Colonic mucosa (tissue), 4 donors: ENCODE measurements at regions not wholly inside any gene's neighbourhood (a gene's known extent, or its start where the extent isn't known, plus 50 kb on each side); places are given as distances from the start of the nearest gene placed in this dataset.

Experiments used
- DNase-seq: peaks from one replicate; pipeline ENCODE4 v3.0.0-alpha.2; 2020
- H3K27ac ChIP-seq: fragments of 200-600 bp; one replicate; pipeline ENCODE4 v1.8.0; 2021
- H3K27me3 ChIP-seq: fragments of 200-600 bp; one replicate; pipeline ENCODE4 v1.8.0; 2021
- H3K36me3 ChIP-seq: fragments of 200-600 bp; one replicate; pipeline ENCODE4 v1.8.0; 2021
- H3K4me1 ChIP-seq: fragments of 200-600 bp; one replicate; pipeline ENCODE4 v1.8.0; 2021; ENCODE audit warnings: mild to moderate bottlenecking
- H3K4me3 ChIP-seq: fragments of 200-600 bp; one replicate; pipeline ENCODE4 v1.8.0; 2021
- H3K9ac ChIP-seq, 2 donors: one replicate each; pipeline ENCODE4 v1.7.0; 2013; ENCODE audit warnings: control low read depth in 2 of 2, low read depth in 2 of 2, low read length in 2 of 2
- H3K9me3 ChIP-seq: fragments of 200-600 bp; one replicate; pipeline ENCODE4 v1.8.0; 2021
- intact Hi-C: fragments of 100-400 bp; cut with DNase I; formaldehyde crosslinking; loops from one replicate; pipeline ENCODE4 v1.14.1; 2022
- TF ChIP-seq, protein P1 (sequence below): fragments of 200-600 bp; IDR thresholded peaks from one replicate; pipeline ENCODE4 v1.8.0; 2022; ENCODE audit warnings: antibody characterized with exemption, mild to moderate bottlenecking
- donor health status: healthy.
- donor health status: DM: no; HTN: no; CAD: no.
- donor health status: DM: no; HTN: no; CAD: no.

DNA sequence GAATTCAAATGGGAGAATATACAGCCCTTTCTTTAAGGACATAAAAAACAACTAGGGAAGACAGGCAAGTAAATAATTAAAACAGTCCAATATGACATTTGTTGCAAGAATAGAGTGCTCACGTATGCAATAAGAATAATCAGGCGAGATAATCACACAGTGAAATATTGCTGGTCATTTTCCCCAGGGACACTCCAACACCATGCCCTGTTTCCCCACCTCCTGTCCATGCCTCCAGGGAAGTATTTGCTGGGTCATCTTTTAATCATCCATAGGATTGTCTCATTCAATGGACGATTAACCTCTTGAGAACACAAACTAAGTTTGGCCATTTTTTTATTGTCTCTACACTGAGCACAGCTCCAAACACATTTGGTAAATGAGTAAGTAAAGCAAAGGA, 472.9 kb downstream of the C6orf118 start:
- no peaks in the 10 kb centered on the region for H3K4me1 ChIP-seq
- no peak overlapping the region for H3K27ac ChIP-seq
- H3K4me3 ChIP-seq: no peak overlapping the region
- TF ChIP-seq, protein P1, sequence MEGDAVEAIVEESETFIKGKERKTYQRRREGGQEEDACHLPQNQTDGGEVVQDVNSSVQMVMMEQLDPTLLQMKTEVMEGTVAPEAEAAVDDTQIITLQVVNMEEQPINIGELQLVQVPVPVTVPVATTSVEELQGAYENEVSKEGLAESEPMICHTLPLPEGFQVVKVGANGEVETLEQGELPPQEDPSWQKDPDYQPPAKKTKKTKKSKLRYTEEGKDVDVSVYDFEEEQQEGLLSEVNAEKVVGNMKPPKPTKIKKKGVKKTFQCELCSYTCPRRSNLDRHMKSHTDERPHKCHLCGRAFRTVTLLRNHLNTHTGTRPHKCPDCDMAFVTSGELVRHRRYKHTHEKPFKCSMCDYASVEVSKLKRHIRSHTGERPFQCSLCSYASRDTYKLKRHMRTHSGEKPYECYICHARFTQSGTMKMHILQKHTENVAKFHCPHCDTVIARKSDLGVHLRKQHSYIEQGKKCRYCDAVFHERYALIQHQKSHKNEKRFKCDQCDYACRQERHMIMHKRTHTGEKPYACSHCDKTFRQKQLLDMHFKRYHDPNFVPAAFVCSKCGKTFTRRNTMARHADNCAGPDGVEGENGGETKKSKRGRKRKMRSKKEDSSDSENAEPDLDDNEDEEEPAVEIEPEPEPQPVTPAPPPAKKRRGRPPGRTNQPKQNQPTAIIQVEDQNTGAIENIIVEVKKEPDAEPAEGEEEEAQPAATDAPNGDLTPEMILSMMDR: no peak
- no peaks in the 10 kb centered on the region for H3K9me3 ChIP-seq
- intact Hi-C loops: no loop called here
- no peak overlapping the region for H3K9ac ChIP-seq
- DNase-seq: no peak
- H3K27me3 ChIP-seq: no peaks in the 10 kb centered on the region
- H3K36me3 ChIP-seq: no peaks in the 10 kb centered on the region

DNA sequence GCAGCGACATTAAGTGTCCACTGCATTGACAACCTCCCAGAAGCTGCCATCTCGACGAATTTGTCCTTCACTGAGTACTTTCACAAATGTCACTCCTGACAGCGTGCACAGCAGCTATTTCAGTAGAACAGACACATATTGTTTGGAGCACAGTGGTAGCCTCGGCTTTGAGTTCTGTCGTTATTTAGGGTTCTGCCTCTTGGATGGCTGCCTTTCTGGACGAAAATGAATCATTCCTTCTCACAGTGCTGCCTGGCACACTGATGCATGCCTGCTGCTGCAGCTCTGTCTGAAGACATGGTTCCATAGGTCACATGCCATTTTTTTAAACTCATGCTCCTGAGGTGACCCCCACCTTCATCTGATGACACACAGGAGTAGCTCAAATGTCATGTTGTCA, 477.0 kb downstream of the C6orf118 start:
- H3K4me3 ChIP-seq: no peak overlapping the region
- H3K9ac ChIP-seq: no peak overlapping the region
- no peak overlapping the region for H3K27ac ChIP-seq
- DNase-seq: no peak
- H3K36me3 ChIP-seq: no peaks in the 10 kb centered on the region
- H3K27me3 ChIP-seq: no peaks in the 10 kb centered on the region
- intact Hi-C loops: no loop called here
- TF ChIP-seq, protein P1: no peak
- H3K9me3 ChIP-seq: no peaks in the 10 kb centered on the region
- no peaks in the 10 kb centered on the region for H3K4me1 ChIP-seq

DNA sequence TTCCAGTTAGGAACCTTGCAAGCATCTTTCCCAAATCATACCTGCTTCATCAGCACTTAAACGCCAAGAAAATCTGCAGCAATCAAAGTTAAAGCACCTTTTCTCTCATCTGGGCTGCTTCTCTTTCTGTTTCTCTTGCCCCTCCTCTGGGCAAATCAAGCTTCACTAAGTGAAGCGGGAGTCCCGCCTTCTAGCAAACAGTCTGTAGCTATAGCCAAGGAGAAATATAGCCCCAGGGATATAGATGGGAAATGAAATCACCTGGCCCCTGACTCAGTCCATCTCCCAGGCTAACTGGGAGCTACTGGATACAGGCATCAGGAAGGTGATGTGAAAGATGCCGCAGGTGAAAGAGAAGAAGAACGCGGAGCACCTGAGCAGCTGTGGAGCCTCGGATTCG, 481.9 kb downstream of the C6orf118 start:
- TF ChIP-seq, protein P1: no peak
- no peak overlapping the region for H3K9ac ChIP-seq
- H3K4me1 ChIP-seq: no peaks in the 10 kb centered on the region
- intact Hi-C loops: no loop called here
- H3K9me3 ChIP-seq: no peaks in the 10 kb centered on the region
- no peaks in the 10 kb centered on the region for H3K36me3 ChIP-seq
- H3K27me3 ChIP-seq: no peaks in the 10 kb centered on the region
- no peak overlapping the region for H3K27ac ChIP-seq
- no peak overlapping the region for H3K4me3 ChIP-seq
- DNase-seq: no peak

DNA sequence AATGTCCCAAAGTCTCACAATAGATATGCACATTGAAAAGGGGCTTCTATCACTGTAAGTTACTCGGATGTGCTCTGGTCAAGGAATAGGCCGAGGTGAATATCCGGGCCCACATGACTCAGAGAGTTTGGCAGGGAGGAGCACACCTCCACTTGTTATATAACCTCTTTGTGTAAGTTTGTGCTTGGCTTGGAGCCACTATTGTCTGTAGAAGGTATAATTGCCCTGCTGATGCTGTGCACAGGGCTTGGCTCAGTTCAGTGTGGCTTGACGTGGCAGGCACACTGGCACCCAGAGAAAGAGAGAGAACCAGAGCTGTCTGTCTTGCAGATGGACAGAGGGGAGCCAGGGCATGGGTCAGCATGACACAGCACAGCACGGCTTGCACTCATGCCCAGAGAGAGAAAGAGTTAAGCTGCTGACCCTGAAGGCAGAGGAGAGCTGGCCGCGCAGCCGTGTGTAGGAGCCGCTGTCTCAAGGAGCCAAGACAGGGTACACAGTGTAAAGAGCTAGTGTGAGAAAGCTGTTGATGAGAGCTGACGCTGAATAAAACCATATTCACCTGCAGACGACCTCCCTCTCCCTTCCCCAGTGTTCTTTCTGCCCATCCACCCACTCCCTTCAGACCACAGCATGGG, 482.5 kb downstream of the C6orf118 start:
- Histone ChIP-seq H3K9ac (no peak overlapping the region), H3K4me1 (no peaks in the 10 kb centered on the region), H3K27ac (no peak overlapping the region), H3K27me3 (no peaks in the 10 kb centered on the region), H3K36me3 (no peaks in the 10 kb centered on the region), H3K9me3 (no peaks in the 10 kb centered on the region), H3K4me3 (no peak overlapping the region)
- intact Hi-C loops: no loop called here
- TF ChIP-seq, protein P1: no peak
- DNase-seq: no peak

DNA sequence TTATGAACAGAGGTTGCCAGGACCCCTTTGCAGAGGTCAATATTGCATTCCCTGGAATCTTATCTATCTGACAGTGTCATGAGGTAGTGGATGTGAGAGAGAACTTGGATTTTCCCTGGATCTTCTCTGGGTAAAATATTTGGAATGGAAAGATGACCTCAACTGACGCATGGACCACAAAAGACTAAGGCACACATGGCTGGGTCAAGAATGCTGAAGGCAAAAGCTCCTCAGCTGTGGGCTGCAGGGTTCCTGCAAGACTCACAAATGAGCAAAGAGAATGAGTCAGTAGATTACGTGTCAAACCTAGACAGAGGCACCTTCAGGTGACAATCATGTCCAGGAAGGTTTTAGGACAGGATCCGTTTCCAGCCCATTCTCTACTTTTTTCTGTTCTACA, 484.0 kb downstream of the C6orf118 start:
- intact Hi-C loops: no loop called here
- Histone ChIP-seq H3K27ac (no peak overlapping the region), H3K36me3 (no peaks in the 10 kb centered on the region), H3K9ac (no peak overlapping the region), H3K9me3 (no peaks in the 10 kb centered on the region), H3K27me3 (no peaks in the 10 kb centered on the region), H3K4me1 (no peaks in the 10 kb centered on the region), H3K4me3 (no peak overlapping the region)
- TF ChIP-seq, protein P1: no peak
- no peak for DNase-seq
